Liver (tissue), 8 donors: ENCODE measurements at regions not wholly inside any gene's neighbourhood (a gene's known extent, or its start where the extent isn't known, plus 50 kb on each side); places are given as distances from the start of the nearest gene placed in this dataset.

ENCODE experiments used
- DNase-seq: peaks from one replicate; pipeline ENCODE4 v3.0.0-alpha.2; 2017; ENCODE audit warnings: low spot score
- H3K27ac ChIP-seq, 2 donors: one replicate each; pipeline ENCODE4 v1.7.0; 2013; ENCODE audit warnings: inconsistent platforms in 2 of 2, low read length in 2 of 2, control low read depth in 1 of 2, low read depth in 1 of 2, mild to moderate bottlenecking in 1 of 2
- H3K27me3 ChIP-seq, 4 donors: one replicate each; pipeline versions ENCODE4 v1.6.1 to v1.7.0; 2013; ENCODE audit warnings: low read length in 3 of 4, inconsistent platforms in 1 of 4, mild to moderate bottlenecking in 1 of 4, moderate library complexity in 1 of 4; ENCODE audit not compliant: control insufficient read depth in 4 of 4, insufficient read depth in 4 of 4
- H3K36me3 ChIP-seq, 4 donors: one replicate each; pipeline versions ENCODE4 v1.6.1 to v1.7.0; 2013; ENCODE audit warnings: low read length in 3 of 4, mild to moderate bottlenecking in 3 of 4, low read depth in 1 of 4, moderate library complexity in 1 of 4; ENCODE audit not compliant: control insufficient read depth in 4 of 4, insufficient read depth in 3 of 4
- H3K4me1 ChIP-seq, 4 donors: one replicate each; pipeline versions ENCODE4 v1.6.1 to v1.7.0; 2013; ENCODE audit warnings: low read length in 3 of 4, mild to moderate bottlenecking in 3 of 4, moderate library complexity in 1 of 4; ENCODE audit not compliant: control insufficient read depth in 4 of 4, insufficient read depth in 4 of 4
- H3K4me3 ChIP-seq, 3 donors: one replicate each; pipeline versions ENCODE4 v1.6.1 to v1.7.0; 2013; ENCODE audit warnings: low read length in 3 of 3, control low read depth in 1 of 3, low read depth in 1 of 3, mild to moderate bottlenecking in 1 of 3
- H3K9ac ChIP-seq, 2 donors: one replicate each; pipeline ENCODE4 v1.7.0; 2013; ENCODE audit warnings: low read length in 2 of 2, mild to moderate bottlenecking in 2 of 2, moderate library complexity in 2 of 2, control low read depth in 1 of 2, low read depth in 1 of 2
- H3K9me3 ChIP-seq, 4 donors: one replicate each; pipeline versions ENCODE4 v1.6.1 to v1.7.0; 2013; ENCODE audit warnings: low read length in 3 of 4; ENCODE audit not compliant: control insufficient read depth in 4 of 4
- ATF3 ChIP-seq: IDR thresholded peaks from 2 replicates; pipeline ENCODE4 v1.6.1; 2016; ENCODE audit warnings: antibody characterized with exemption
- CTCF ChIP-seq: fragments of 150-350 bp; IDR thresholded peaks from 2 replicates; pipeline ENCODE4 v1.5.1; 2017; ENCODE audit warnings: improper control_type of control experiment, low read depth, low read length; ENCODE audit not compliant: missing input control
- EGR1 ChIP-seq, 2 donors: IDR thresholded peaks; 2 replicates each; pipeline ENCODE4 v1.6.1; 2016 to 2018; ENCODE audit warnings: antibody characterized with exemption in 2 of 2, low read depth in 2 of 2
- FOXA1 ChIP-seq: IDR thresholded peaks from 2 replicates; pipeline ENCODE4 v1.6.1; 2016; ENCODE audit warnings: antibody characterized with exemption
- FOXA2 ChIP-seq: IDR thresholded peaks from 2 replicates; pipeline ENCODE4 v1.6.1; 2016; ENCODE audit warnings: antibody characterized with exemption
- GABPA ChIP-seq, 2 donors: IDR thresholded peaks in 1 of 2; conservative IDR thresholded peaks in 1 of 2; 2 replicates each; pipeline ENCODE4 v1.6.1; 2016; ENCODE audit warnings: antibody characterized with exemption in 2 of 2, mild to moderate bottlenecking in 1 of 2, moderate library complexity in 1 of 2
- HNF4A ChIP-seq, 2 donors: conservative IDR thresholded peaks; 2 replicates each; pipeline ENCODE4 v1.6.1; 2016; ENCODE audit warnings: antibody characterized with exemption in 2 of 2, mild to moderate bottlenecking in 2 of 2
- HNF4G ChIP-seq: IDR thresholded peaks from 2 replicates; pipeline ENCODE4 v1.6.1; 2016; ENCODE audit warnings: antibody characterized with exemption
- JUND ChIP-seq, 2 donors: IDR thresholded peaks; 2 replicates each; pipeline ENCODE4 v1.6.1; 2016; ENCODE audit warnings: antibody characterized with exemption in 2 of 2
- MAX ChIP-seq: IDR thresholded peaks from 2 replicates; pipeline ENCODE4 v1.6.1; 2016; ENCODE audit warnings: antibody characterized with exemption
- NR2F2 ChIP-seq: IDR thresholded peaks from 2 replicates; pipeline ENCODE4 v1.6.1; 2016; ENCODE audit warnings: antibody characterized with exemption
- RAD21 ChIP-seq, 2 donors: IDR thresholded peaks; 2 replicates each; pipeline ENCODE4 v1.6.1; 2016; ENCODE audit warnings: antibody characterized with exemption in 2 of 2, mild to moderate bottlenecking in 2 of 2
- REST ChIP-seq: IDR thresholded peaks from 2 replicates; pipeline ENCODE4 v1.6.1; 2016; ENCODE audit warnings: antibody characterized with exemption, mild to moderate bottlenecking
- RXRA ChIP-seq, 2 donors: IDR thresholded peaks; 2 replicates each; pipeline ENCODE4 v1.6.1; 2017 to 2018; ENCODE audit warnings: antibody characterized with exemption in 2 of 2, mild to moderate bottlenecking in 1 of 2
- SP1 ChIP-seq: IDR thresholded peaks from 2 replicates; pipeline ENCODE4 v1.6.1; 2018; ENCODE audit warnings: antibody characterized with exemption, mild to moderate bottlenecking
- TAF1 ChIP-seq: conservative IDR thresholded peaks from 2 replicates; pipeline ENCODE4 v1.6.1; 2016; ENCODE audit warnings: antibody characterized with exemption, mild to moderate bottlenecking
- YY1 ChIP-seq: IDR thresholded peaks from 2 replicates; pipeline ENCODE4 v1.6.1; 2016; ENCODE audit warnings: antibody characterized with exemption, mild to moderate bottlenecking
- ZBTB33 ChIP-seq: IDR thresholded peaks from 2 replicates; pipeline ENCODE4 v1.6.1; 2016; ENCODE audit warnings: antibody characterized with exemption
- whole genome bisulfite sequencing: extraction: QIAGEN DNeasy Blood & Tissue Kit; methylation state at CpG from one replicate; pipeline ENCODE4 v1.1.7; 2013; 5-methylcytosine and 5-hydroxymethylcytosine counted together
- donor health status: healthy.
- donor health status: healthy.
- donor health status: healthy.
- donor health status: healthy.
- donor health status: healthy.

GRCh38 chr4:112840061-112840460, 203.1 kb downstream of the LARP7 start:
- no peak overlapping the region for H3K27ac ChIP-seq
- no peak for DNase-seq
- peaks cover 0 to 5% (median 0%) of the 10 kb centered on the region in 4 donors for H3K9me3 ChIP-seq
- H3K4me1 ChIP-seq: no peaks in the 10 kb centered on the region
- no peaks in the 10 kb centered on the region for H3K36me3 ChIP-seq
- TF ChIP-seq SP1: no peak
- TF ChIP-seq TAF1: no peak
- no peak for TF ChIP-seq MAX
- TF ChIP-seq CTCF: no peak
- TF ChIP-seq FOXA2: no peak
- no peak for TF ChIP-seq REST
- no peak for TF ChIP-seq EGR1 (IDR thresholded peaks at IDR 0.05; ENCODE audit: low read depth in 2 of 2)
- no peak for TF ChIP-seq JUND (IDR thresholded peaks at IDR 0.05)
- no peak for TF ChIP-seq NR2F2
- no peak for TF ChIP-seq ZBTB33
- no peak for TF ChIP-seq HNF4G
- no peak for TF ChIP-seq YY1
- no peak for TF ChIP-seq RAD21 (IDR thresholded peaks at IDR 0.05)
- no peak for TF ChIP-seq RXRA (IDR thresholded peaks at IDR 0.05)
- TF ChIP-seq GABPA (IDR thresholded peaks at IDR 0.05 in 1 of 2, conservative IDR thresholded peaks at IDR 0.05 in 1 of 2): no peak
- TF ChIP-seq FOXA1: no peak
- no peak for TF ChIP-seq HNF4A (conservative IDR thresholded peaks at IDR 0.05)
- TF ChIP-seq ATF3: no peak
- H3K4me3 ChIP-seq: no peak overlapping the region
- H3K27me3 ChIP-seq: no peaks in the 10 kb centered on the region
- no peak overlapping the region for H3K9ac ChIP-seq

GRCh38 chr4:112840619-112841018, 203.7 kb downstream of the LARP7 start:
- Histone ChIP-seq H3K9ac (no peak overlapping the region), H3K36me3 (no peaks in the 10 kb centered on the region), H3K9me3 (peaks cover 0 to 5% (median 0%) of the 10 kb centered on the region in 4 donors), H3K27me3 (no peaks in the 10 kb centered on the region), H3K4me3 (no peak overlapping the region), H3K4me1 (no peaks in the 10 kb centered on the region), H3K27ac (no peak overlapping the region)
- DNase-seq: no peak
- 93% methylated on average over 1 of the region's 1 CpG for WGBS
- TF ChIP-seq YY1 (no peak), ATF3 (no peak), HNF4G (no peak), HNF4A (conservative IDR thresholded peaks at IDR 0.05) (no peak), NR2F2 (no peak), MAX (no peak), CTCF (no peak), JUND (IDR thresholded peaks at IDR 0.05) (no peak), SP1 (no peak), FOXA2 (no peak), RXRA (IDR thresholded peaks at IDR 0.05) (no peak), ZBTB33 (no peak), FOXA1 (no peak), RAD21 (IDR thresholded peaks at IDR 0.05) (no peak)
